ENCODE measurements at regions not wholly inside any gene's neighbourhood (a gene's known extent, or its start where the extent isn't known, plus 50 kb on each side); places are given as distances from the start of the nearest gene placed in this dataset.
"Not testable (repeated sequence)": the region's sequence is repeated elsewhere in the genome, so short reads cannot be mapped to it uniquely, and the experiment has no call there.

DNA sequence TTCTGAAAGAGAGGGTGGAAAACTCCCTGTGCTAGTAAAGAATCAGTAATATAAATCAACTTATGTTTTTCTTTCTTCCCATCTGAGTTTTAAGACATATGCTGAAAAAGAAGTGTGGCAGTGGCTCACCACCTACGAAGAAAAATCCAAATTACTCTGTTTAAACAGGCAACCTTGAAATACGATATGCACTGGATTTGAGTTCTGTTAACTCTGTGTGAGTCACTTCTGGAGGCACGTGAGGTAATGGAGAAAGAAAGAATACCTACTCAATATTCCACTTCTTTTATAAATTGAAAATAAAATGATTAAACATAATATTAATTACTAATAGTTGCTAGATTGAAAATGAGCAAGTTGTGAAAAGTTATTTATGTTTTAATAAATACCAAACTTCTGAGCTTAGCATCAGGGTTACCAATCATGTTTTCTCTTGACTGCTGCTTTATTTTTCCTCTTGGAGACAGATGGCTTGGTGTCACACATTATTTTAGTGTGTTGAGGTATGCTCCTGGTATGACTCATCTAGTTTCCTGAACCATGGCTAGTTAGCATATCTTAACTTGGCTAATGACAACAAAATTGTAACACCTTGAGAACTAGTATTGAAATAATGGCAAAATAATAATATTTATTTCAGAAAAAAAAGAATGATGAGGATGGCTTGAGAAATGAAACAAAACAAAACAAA is 1705.5 kb upstream of the PIK3C3 start:
- no peaks in the 10 kb centered on the region for H3K36me3 ChIP-seq (replicated peaks)
- DNase-seq (ENCODE audit: low spot score in 2 of 2) = no peak
- in situ Hi-C loops (cut with MboI; ENCODE audit: low sequenced_read_pairs) = no loop called here

DNA sequence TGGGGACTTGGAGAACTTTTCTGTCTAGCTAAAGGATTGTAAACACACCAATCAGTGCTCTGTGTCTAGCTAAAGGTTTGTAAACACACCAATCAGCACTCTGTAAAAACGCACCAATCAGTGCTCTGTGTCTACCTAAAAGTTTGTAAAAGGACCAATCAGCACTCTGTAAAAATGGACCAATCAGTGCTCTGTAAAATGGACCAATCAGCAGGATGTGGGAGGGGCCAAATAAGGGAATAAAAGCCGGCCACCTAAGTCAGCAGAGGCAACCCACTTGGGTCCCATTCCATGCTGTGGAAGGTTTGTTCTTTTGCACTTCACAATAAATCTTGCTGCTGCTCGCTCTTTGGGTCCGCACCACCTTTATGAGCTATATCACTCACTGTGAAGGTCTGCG is 1709.4 kb upstream of the PIK3C3 start:
- in situ Hi-C loops (cut with MboI; ENCODE audit: low sequenced_read_pairs); H3K4me3 ChIP-seq; DNase-seq (ENCODE audit: low spot score in 2 of 2); H3K36me3 ChIP-seq (replicated peaks); H3K4me1 ChIP-seq; H3K27me3 ChIP-seq (ENCODE audit: low read depth); H3K9me3 ChIP-seq: not testable (repeated sequence)

More for the DNA sequence above, 1705.5 kb upstream of the PIK3C3 start:
- Histone ChIP-seq H3K4me3 (no peak overlapping the region), H3K4me1 (no peaks in the 10 kb centered on the region), H3K9me3 (no peaks in the 10 kb centered on the region), H3K27me3 (ENCODE audit: low read depth) (no peaks in the 10 kb centered on the region)

DNA sequence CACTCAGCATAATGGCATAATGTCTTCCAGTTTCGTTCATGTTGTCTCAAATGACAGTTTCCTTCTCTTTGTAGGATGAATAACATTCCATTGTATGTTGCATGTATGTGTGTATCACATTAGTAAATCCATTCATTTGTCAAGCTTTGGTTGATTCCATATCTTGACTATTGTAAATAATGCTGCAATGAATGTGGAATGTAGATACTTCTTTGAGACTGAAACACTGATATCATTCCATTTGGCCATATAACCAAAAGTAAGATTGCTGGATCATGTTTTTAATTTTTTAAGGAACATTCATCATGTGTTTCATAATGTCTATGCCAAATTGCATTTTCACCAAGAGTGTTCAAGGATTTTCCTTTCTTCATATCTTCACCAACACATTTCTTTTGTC is 1711.4 kb upstream of the PIK3C3 start:
- no peak for DNase-seq (ENCODE audit: low spot score in 2 of 2)
- in situ Hi-C loops (cut with MboI; ENCODE audit: low sequenced_read_pairs) = no loop called here
- Histone ChIP-seq H3K4me3 (no peak overlapping the region), H3K4me1 (peaks cover 5% of the 10 kb centered on the region; the same call in 1 of the 2 replicates), H3K9me3 (no peaks in the 10 kb centered on the region), H3K27me3 (ENCODE audit: low read depth) (no peaks in the 10 kb centered on the region), H3K36me3 (replicated peaks) (no peaks in the 10 kb centered on the region)

DNA sequence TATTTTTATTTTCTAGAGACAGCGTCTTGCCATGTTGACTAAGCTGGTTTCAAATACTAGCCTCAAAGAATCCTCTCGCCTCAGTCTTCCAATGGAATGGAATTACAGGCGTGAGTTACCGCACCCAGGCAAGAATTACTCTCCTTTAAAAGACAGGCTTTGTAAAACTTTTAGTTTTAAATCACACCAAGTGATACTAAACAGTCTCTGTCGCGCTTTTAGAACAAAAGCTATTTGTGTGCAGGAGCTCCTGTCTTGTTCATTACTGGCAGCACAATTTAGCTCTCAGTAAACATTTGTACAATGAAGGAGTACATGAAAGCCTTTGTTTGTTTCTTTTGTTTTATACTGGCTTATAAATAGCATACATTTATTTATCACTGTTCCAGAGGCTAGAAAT is 1719.2 kb upstream of the PIK3C3 start:
- DNase-seq (ENCODE audit: low spot score in 2 of 2) = no peak
- no peaks in the 10 kb centered on the region for H3K27me3 ChIP-seq (ENCODE audit: low read depth)
- in situ Hi-C loops (cut with MboI; ENCODE audit: low sequenced_read_pairs) = no loop called here
- H3K9me3 ChIP-seq = no peaks in the 10 kb centered on the region
- H3K4me1 ChIP-seq = peaks cover 7% of the 10 kb centered on the region
- no peak overlapping the region for H3K4me3 ChIP-seq
- H3K36me3 ChIP-seq (replicated peaks) = no peaks in the 10 kb centered on the region

DNA sequence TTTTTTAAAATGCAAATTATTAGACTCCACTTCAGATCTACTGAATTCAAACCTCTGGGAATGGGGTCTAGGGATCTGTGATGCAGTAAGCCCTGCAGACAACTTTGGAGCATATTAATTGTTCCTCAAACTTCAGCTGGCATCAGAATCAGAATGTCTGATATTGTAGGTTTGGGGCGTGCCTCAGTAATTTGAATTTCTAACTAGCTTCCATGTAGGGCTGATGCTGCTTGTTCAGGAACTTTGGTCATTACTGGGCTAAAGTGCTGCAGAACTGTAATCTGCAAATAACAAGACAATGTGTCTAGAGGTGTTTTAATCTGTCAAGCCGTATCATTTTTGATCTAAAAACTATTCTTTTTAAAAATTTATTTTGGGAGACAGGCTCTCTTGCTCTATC is 1719.7 kb upstream of the PIK3C3 start:
- in situ Hi-C loops (cut with MboI; ENCODE audit: low sequenced_read_pairs) = no loop called here
- no peak overlapping the region for H3K4me3 ChIP-seq
- DNase-seq (ENCODE audit: low spot score in 2 of 2) = no peak
- no peaks in the 10 kb centered on the region for H3K36me3 ChIP-seq (replicated peaks)
- H3K9me3 ChIP-seq = no peaks in the 10 kb centered on the region
- no peaks in the 10 kb centered on the region for H3K27me3 ChIP-seq (ENCODE audit: low read depth)
- H3K4me1 ChIP-seq = peaks cover 7% of the 10 kb centered on the region

DNA sequence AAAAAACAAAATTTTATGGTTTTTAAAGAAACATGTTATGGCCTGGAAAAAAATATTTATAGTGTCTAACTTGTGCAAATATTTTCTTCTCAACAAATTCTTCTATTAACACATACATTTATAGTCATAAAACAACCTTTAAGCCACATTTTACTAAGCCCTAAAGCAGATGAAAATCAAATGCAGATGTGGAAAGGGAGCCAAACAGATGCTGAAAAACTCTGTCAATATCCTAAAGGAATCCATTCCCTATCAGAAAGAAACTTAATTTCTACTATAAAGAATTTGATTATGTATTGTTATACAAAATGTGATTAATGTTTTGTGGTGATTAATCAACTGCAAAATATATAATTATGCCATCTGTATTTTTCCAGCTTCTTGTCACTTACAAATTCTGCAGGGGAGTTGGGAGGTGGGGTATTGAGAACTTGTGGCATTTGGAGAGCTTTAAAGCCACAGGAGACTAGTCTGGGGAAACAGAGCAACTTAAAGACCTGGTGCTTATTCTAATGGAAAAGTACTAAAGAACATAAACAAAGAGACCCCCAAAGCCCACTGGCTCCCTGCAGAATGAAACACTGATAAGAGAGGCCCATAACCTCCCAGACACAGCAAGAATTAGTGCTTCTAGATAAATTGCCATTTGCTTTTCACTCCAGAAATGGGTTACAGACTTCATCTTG is 1721.0 kb upstream of the PIK3C3 start:
- no peak for DNase-seq (ENCODE audit: low spot score in 2 of 2)
- in situ Hi-C loops (cut with MboI; ENCODE audit: low sequenced_read_pairs) = no loop called here
- H3K4me1 ChIP-seq = peaks cover 7% of the 10 kb centered on the region
- H3K36me3 ChIP-seq (replicated peaks) = no peaks in the 10 kb centered on the region
- no peaks in the 10 kb centered on the region for H3K27me3 ChIP-seq (ENCODE audit: low read depth)
- no peaks in the 10 kb centered on the region for H3K9me3 ChIP-seq
- H3K4me3 ChIP-seq = no peak overlapping the region

DNA sequence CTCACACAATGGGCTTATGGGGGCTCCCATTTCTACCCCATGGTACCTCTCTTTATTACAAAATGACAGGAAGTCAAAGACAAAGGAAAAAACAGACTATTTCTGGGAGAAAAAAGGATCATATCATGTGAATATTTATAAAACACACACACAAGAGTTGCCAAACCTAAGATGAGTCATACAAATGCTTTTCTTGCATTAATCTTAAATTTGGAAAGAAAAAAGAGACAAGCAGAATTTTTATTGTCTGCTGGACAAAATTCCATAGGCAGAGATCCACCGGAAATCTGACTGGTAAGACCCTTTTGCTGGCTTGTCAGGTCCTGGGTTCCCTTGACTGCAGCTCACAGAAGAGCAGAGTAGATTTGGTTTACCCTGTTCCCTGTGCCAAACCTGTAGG is 1732.3 kb upstream of the PIK3C3 start:
- Histone ChIP-seq H3K4me1 (peaks cover 5% of the 10 kb centered on the region; the same call in 1 of the 2 replicates), H3K9me3 (no peaks in the 10 kb centered on the region), H3K4me3 (no peak overlapping the region), H3K36me3 (replicated peaks) (no peaks in the 10 kb centered on the region), H3K27me3 (ENCODE audit: low read depth) (no peaks in the 10 kb centered on the region)
- in situ Hi-C loops (cut with MboI; ENCODE audit: low sequenced_read_pairs) = no loop called here
- DNase-seq (ENCODE audit: low spot score in 2 of 2) = no peak

DNA sequence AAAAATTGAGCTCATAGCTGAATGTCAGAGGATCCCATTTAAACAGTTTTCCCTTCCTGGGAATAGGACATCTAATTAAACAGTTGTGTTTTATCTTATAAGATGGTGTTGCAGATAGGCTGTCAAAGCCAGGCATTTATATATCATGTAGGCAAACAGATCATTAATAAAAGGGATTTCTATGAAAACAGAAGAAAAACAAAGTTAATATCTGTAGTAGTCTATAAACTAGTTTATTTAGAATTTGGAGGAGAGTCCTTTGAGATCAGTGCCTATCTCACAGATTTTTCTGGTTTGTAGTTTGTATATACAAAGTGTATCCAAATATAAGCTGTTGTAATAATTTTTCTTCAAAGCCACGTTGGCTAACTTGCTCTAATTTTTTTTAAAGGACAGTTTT is 1738.2 kb upstream of the PIK3C3 start:
- H3K9me3 ChIP-seq = no peaks in the 10 kb centered on the region
- H3K27me3 ChIP-seq (ENCODE audit: low read depth) = no peaks in the 10 kb centered on the region
- in situ Hi-C loops (cut with MboI; ENCODE audit: low sequenced_read_pairs) = no loop called here

DNA sequence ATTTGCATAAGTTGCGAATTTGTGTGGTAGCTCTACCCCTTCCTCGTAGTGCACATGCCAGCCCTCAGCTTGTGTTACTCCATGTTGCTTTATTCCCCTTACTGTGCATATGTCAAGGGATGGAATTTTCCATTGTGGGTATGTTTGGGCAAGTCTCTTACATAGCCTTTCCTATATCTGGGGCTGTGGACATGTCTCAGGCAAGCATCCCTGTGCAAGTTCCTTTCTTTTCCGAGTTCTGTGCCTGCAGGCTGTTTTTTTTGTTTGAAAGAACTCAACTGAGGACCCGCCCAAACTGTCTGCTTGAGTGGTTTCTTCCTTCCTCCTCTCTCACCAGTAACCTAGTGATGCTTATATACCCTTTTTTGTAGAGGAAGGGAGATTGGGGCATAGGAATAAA is 1739.1 kb upstream of the PIK3C3 start:
- H3K4me1 ChIP-seq = 0 out of 2 replicates have a peak, but pooled peaks cover 3% of the 10 kb centered on the region
- H3K4me3 ChIP-seq = no peak overlapping the region
- H3K9me3 ChIP-seq = no peaks in the 10 kb centered on the region
- H3K27me3 ChIP-seq (ENCODE audit: low read depth) = no peaks in the 10 kb centered on the region
- no peak for DNase-seq (ENCODE audit: low spot score in 2 of 2)
- in situ Hi-C loops (cut with MboI; ENCODE audit: low sequenced_read_pairs) = no loop called here
- no peaks in the 10 kb centered on the region for H3K36me3 ChIP-seq (replicated peaks)

More for the DNA sequence above, 1738.2 kb upstream of the PIK3C3 start:
- 0 out of 2 replicates have a peak, but pooled peaks cover 3% of the 10 kb centered on the region for H3K4me1 ChIP-seq
- no peak overlapping the region for H3K4me3 ChIP-seq
- DNase-seq (ENCODE audit: low spot score in 2 of 2) = no peak
- no peaks in the 10 kb centered on the region for H3K36me3 ChIP-seq (replicated peaks)

DNA sequence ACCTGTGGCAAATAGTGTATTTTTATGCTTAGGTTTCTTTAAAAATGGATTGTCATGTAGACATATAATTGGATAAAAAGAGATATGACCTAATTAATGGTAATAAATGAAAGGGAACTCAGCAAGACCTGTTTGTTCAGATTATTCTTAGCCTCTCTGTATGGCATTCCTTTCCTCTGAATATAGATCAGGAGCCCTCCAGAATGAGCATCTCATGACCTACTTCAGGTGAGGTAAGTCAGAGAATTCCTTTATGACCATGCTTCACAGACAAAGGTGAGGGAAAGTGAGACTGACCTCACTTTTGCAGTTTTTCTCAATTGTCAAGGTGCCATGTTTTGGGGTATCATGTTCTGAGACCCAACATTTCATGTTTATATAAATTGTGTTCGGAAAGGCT is 1744.3 kb upstream of the PIK3C3 start:
- Histone ChIP-seq H3K9me3 (no peaks in the 10 kb centered on the region), H3K4me3 (no peak overlapping the region), H3K36me3 (replicated peaks) (no peaks in the 10 kb centered on the region), H3K4me1 (0 out of 2 replicates have a peak, but pooled peaks cover 3% of the 10 kb centered on the region), H3K27me3 (ENCODE audit: low read depth) (no peaks in the 10 kb centered on the region)
- DNase-seq (ENCODE audit: low spot score in 2 of 2) = no peak
- in situ Hi-C loops (cut with MboI; ENCODE audit: low sequenced_read_pairs) = no loop called here

DNA sequence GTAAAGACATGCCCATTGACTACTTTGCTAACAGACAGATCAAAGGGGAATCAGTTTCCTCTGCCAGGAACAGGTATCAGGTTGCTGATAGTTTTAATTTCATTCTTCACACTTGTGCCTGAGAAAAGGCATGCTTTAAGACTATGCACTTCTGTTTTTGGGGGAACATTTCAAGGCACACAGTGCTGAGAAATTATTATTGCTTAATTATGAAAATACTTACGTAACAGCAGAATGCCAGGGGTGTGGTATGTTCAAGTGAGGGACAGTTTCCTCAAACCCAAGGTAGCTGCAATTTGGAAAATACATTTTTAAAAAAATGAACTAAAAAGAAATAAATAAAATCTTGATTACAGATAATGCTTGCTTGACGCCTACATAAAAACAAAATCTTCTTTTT is 1746.1 kb upstream of the PIK3C3 start:
- no peak overlapping the region for H3K4me3 ChIP-seq
- no peaks in the 10 kb centered on the region for H3K36me3 ChIP-seq (replicated peaks)
- in situ Hi-C loops (cut with MboI; ENCODE audit: low sequenced_read_pairs) = no loop called here
- H3K4me1 ChIP-seq = 0 out of 2 replicates have a peak, but pooled peaks cover 3% of the 10 kb centered on the region
- H3K27me3 ChIP-seq (ENCODE audit: low read depth) = no peaks in the 10 kb centered on the region
- H3K9me3 ChIP-seq = no peaks in the 10 kb centered on the region
- no peak for DNase-seq (ENCODE audit: low spot score in 2 of 2)

DNA sequence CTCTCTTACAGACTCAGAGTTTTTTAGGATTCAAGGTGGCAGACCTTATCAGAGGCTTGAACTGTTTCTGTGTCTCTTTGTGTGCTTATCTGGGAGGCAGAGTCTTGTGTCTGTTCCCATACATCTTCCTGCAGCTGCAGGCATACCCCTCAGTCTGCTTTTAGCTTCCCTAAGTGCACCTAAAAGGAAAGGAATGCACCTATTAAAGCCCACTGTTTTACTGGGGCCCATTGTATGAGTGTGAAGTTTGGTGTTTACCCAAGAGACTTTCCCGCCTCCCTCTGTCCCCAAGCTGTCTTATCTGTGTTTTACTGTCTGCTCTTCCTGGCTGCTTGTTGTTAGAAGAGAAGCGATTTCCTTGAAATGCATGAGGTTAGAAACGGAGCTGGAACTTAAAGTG is 1757.3 kb upstream of the PIK3C3 start:
- Histone ChIP-seq H3K4me1 (peaks cover 3% of the 10 kb centered on the region; the same call in 1 of the 2 replicates), H3K27me3 (ENCODE audit: low read depth) (no peaks in the 10 kb centered on the region), H3K36me3 (replicated peaks) (no peaks in the 10 kb centered on the region), H3K9me3 (no peaks in the 10 kb centered on the region), H3K4me3 (no peak overlapping the region)
- in situ Hi-C loops (cut with MboI; ENCODE audit: low sequenced_read_pairs) = no loop called here
- no peak for DNase-seq (ENCODE audit: low spot score in 2 of 2)

DNA sequence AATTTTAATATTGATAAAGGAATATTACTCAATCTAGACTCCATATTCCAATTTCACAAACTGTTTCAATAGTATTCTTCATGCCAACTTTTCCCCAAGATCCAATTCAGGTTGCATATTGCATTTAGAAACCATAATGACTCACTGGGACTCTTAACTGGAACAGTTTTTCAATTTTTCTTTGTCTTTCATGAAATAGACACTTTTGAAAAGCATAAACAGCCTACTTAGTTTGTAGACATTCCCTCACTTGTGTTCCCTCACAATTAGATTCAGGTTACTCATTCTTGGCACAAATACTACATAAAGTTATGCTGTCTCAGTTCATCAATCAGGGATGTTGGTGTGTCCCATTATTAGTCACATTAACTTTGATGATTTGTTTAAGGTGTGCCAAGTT is 1768.4 kb upstream of the PIK3C3 start:
- no peaks in the 10 kb centered on the region for H3K4me1 ChIP-seq
- H3K27me3 ChIP-seq (ENCODE audit: low read depth) = no peaks in the 10 kb centered on the region
- DNase-seq (ENCODE audit: low spot score in 2 of 2) = no peak
- no peak overlapping the region for H3K4me3 ChIP-seq
- in situ Hi-C loops (cut with MboI; ENCODE audit: low sequenced_read_pairs) = no loop called here
- no peaks in the 10 kb centered on the region for H3K36me3 ChIP-seq (replicated peaks)
- no peaks in the 10 kb centered on the region; the same call in 1 of the 2 replicates for H3K9me3 ChIP-seq

DNA sequence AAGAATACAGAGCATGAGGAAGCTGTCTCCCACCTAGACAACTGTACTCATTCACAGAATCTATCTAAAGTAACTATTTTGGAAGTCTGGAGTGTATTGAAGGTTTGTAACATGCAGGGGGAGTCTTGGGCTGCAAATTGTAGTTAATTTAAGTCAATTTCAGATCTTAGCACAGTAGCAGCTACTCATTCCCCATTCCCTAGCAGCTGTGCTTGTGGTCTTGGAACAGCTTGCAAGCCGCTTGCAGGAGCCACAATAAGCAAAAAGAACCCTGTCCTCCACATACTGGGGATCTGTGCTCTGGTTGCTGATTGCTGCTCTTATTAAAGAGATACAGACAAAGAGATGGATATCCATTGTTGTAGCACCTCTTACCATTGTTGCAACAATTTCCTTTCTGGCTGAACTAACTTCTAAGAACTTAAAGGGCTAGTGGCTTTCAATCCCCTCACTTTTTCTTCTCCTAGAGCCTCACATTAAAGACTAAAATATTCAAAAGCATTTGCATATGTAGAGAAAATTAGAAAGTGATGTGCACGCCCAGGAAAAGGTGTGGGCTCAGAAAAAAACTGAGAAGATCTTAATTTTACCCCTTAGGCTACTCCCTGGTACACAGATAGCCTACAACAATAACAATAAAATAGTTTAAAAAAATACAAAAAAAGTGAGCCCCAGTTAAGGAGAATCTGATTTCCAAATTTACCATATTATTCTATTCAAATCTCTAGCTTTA is 1775.1 kb upstream of the PIK3C3 start:
- Histone ChIP-seq H3K4me1 (peaks cover 4% of the 10 kb centered on the region; the same call in 1 of the 2 replicates), H3K9me3 (no peaks in the 10 kb centered on the region; the same call in 1 of the 2 replicates), H3K36me3 (replicated peaks) (no peaks in the 10 kb centered on the region), H3K4me3 (no peak overlapping the region), H3K27me3 (ENCODE audit: low read depth) (no peaks in the 10 kb centered on the region)
- DNase-seq (ENCODE audit: low spot score in 2 of 2) = peak in 1 of 2 experiments; percentile 17
- in situ Hi-C loops (cut with MboI; ENCODE audit: low sequenced_read_pairs) = no loop called here
